HUES48 (cell line): ENCODE measurements at regions not wholly inside any gene's neighbourhood (a gene's known extent, or its start where the extent isn't known, plus 50 kb on each side); places are given as distances from the start of the nearest gene placed in this dataset.

Source experiments
- H3K27ac ChIP-seq: one replicate; pipeline ENCODE4 v1.7.0; 2013; ENCODE audit warnings: low read depth, low read length, inconsistent platforms
- H3K27me3 ChIP-seq: 2 replicates; pipeline ENCODE4 v1.6.1; 2013; ENCODE audit warnings: mild to moderate bottlenecking, low read length; ENCODE audit not compliant: control insufficient read depth, insufficient read depth
- H3K36me3 ChIP-seq: 2 replicates; pipeline ENCODE4 v1.6.1; 2013; ENCODE audit warnings: low read length; ENCODE audit not compliant: control insufficient read depth, insufficient read depth
- H3K4me1 ChIP-seq: 2 replicates; pipeline ENCODE4 v1.6.1; 2013; ENCODE audit warnings: mild to moderate bottlenecking, low read length; ENCODE audit not compliant: control insufficient read depth, insufficient read depth
- H3K4me3 ChIP-seq: 2 replicates; pipeline ENCODE4 v1.5.1; 2013; ENCODE audit warnings: mild to moderate bottlenecking, low read depth, low read length
- H3K9ac ChIP-seq: 2 replicates; pipeline ENCODE4 v1.6.1; 2013; ENCODE audit warnings: mild to moderate bottlenecking, low read depth, low read length, moderate library complexity
- H3K9me3 ChIP-seq: 2 replicates; pipeline ENCODE4 v1.6.1; 2013; ENCODE audit warnings: low read length; ENCODE audit not compliant: control insufficient read depth, insufficient read depth

- Histone ChIP-seq H3K4me1 (peaks cover 11% of the 10 kb centered on the region), H3K9me3 (no peaks in the 10 kb centered on the region), H3K27me3 (peaks cover 42% of the 10 kb centered on the region), H3K36me3 (no peaks in the 10 kb centered on the region), H3K27ac (no peak overlapping the region), H3K9ac (no peak overlapping the region), H3K4me3 (no peak overlapping the region)
Measured at GRCh38 chr14:37899365-37899764, 303.9 kb downstream of the TTC6 start.

DNA sequence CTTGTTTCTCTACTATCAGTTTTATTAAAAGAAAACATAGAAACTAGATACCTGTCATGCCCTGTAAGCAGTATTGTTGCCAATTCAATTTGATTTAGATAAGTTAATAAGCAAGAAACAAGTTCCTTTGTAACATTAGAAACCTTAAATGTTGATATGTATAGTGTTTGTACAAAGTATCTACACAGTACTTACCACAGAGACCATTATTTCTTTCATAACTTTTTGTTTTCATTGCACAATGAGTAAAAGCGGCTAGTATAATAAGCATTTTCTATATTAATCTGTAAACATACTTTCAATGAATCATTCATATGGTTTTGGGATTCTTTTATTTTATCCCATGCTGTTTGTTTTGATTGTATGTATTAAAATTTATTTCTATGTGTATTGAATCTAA is 305.1 kb downstream of the TTC6 start:
- Histone ChIP-seq H3K9ac (no peak overlapping the region), H3K4me3 (no peak overlapping the region), H3K36me3 (no peaks in the 10 kb centered on the region), H3K4me1 (no peaks in the 10 kb centered on the region), H3K9me3 (no peaks in the 10 kb centered on the region), H3K27me3 (peaks cover 42% of the 10 kb centered on the region), H3K27ac (no peak overlapping the region)

DNA sequence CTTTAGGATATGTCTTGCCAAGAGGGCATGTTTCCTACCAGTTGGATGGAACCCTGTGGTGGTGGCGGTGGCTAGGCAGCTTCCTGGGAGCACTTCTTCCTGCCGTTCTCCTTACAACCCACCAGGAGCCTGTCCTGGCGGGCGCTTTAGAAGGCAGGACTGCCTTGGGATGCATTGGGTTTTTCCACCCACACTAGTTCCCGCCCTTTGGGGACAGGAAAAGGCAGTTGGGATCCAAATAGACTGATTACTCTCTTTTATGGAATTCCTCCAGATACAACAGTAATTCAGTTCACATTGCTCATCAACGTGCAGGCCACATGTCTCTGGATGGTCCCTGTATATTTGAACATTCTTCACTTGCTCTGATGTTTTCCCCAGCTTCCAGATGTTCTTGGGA is 305.7 kb upstream of the SSTR1 start:
- Histone ChIP-seq H3K4me1 (no peaks in the 10 kb centered on the region), H3K9me3 (no peaks in the 10 kb centered on the region), H3K36me3 (no peaks in the 10 kb centered on the region), H3K9ac (no peak overlapping the region), H3K27me3 (peaks cover 35% of the 10 kb centered on the region), H3K4me3 (no peak overlapping the region), H3K27ac (no peak overlapping the region)

- Histone ChIP-seq H3K4me1 (no peaks in the 10 kb centered on the region), H3K4me3 (no peak overlapping the region), H3K36me3 (no peaks in the 10 kb centered on the region), H3K9me3 (no peaks in the 10 kb centered on the region), H3K27me3 (peaks cover 38% of the 10 kb centered on the region), H3K9ac (no peak overlapping the region), H3K27ac (no peak overlapping the region)
Measured at GRCh38 chr14:37903343-37904191, 304.1 kb upstream of the SSTR1 start.

- no peaks in the 10 kb centered on the region for H3K9me3 ChIP-seq
- H3K4me1 ChIP-seq, result no peaks in the 10 kb centered on the region
- H3K27ac ChIP-seq, result no peak overlapping the region
- no peaks in the 10 kb centered on the region for H3K36me3 ChIP-seq
- no peak overlapping the region for H3K4me3 ChIP-seq
- no peak overlapping the region for H3K9ac ChIP-seq
- H3K27me3 ChIP-seq, result peaks cover 7% of the 10 kb centered on the region; the same call in 1 of the 2 replicates
Measured at GRCh38 chr14:37924622-37925021, 283.1 kb upstream of the SSTR1 start.

GRCh38 chr14:37932008-37932407 is 275.7 kb upstream of the SSTR1 start:
- H3K9me3 ChIP-seq, result no peaks in the 10 kb centered on the region
- H3K4me1 ChIP-seq, result peaks cover 8% of the 10 kb centered on the region; the same call in 1 of the 2 replicates
- H3K27ac ChIP-seq, result no peak overlapping the region
- no peak overlapping the region for H3K9ac ChIP-seq
- no peak overlapping the region for H3K4me3 ChIP-seq
- H3K27me3 ChIP-seq, result peaks cover 10% of the 10 kb centered on the region; the same call in 1 of the 2 replicates
- no peaks in the 10 kb centered on the region for H3K36me3 ChIP-seq

DNA sequence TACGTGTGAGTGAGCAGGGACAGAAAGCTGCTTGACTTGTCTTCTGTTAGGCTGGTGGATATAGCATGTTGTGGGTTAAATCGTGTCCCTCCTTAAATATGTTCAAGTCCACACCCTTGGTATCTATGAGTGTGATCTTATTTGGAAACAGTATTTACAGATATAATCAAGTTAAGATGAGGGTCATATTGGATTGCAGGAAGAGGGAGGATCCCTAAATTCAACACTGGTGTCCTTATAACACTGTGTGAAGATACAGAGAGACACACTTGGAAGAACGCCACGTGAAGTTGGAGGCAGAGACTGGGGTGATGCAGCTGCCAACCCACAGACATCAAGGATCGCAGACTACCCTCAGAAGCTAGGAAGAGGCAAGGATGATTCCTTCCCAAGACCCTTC is 275.2 kb upstream of the SSTR1 start:
- no peak overlapping the region for H3K9ac ChIP-seq
- H3K27me3 ChIP-seq, result peaks cover 10% of the 10 kb centered on the region; the same call in 1 of the 2 replicates
- H3K4me1 ChIP-seq, result peaks cover 8% of the 10 kb centered on the region; the same call in 1 of the 2 replicates
- H3K27ac ChIP-seq, result no peak overlapping the region
- H3K9me3 ChIP-seq, result no peaks in the 10 kb centered on the region
- H3K4me3 ChIP-seq, result no peak overlapping the region
- H3K36me3 ChIP-seq, result no peaks in the 10 kb centered on the region

DNA sequence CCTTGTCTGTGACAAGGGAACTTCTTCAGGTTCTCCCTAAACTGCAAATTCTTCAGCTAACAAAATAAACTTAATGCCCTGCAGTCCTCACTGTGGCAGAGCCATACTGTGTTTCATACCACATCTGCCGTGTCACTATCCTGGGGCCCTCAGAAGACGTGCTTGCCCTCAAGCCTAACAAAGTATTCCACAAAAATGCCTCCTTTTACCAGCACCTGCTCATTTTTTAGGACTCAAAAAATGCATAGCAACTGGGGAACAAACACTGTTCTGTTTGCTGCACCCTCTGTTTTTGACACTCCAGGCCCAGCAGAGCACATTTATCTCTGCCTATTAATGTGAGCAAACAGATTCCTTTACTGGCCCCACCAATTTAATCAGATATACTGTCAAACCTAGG is 270.7 kb upstream of the SSTR1 start:
- Histone ChIP-seq H3K27me3 (no peaks in the 10 kb centered on the region), H3K4me3 (no peak overlapping the region), H3K27ac (no peak overlapping the region), H3K9me3 (no peaks in the 10 kb centered on the region), H3K4me1 (peaks cover under 1% of the 10 kb centered on the region; the same call in 1 of the 2 replicates), H3K9ac (no peak overlapping the region), H3K36me3 (no peaks in the 10 kb centered on the region)

DNA sequence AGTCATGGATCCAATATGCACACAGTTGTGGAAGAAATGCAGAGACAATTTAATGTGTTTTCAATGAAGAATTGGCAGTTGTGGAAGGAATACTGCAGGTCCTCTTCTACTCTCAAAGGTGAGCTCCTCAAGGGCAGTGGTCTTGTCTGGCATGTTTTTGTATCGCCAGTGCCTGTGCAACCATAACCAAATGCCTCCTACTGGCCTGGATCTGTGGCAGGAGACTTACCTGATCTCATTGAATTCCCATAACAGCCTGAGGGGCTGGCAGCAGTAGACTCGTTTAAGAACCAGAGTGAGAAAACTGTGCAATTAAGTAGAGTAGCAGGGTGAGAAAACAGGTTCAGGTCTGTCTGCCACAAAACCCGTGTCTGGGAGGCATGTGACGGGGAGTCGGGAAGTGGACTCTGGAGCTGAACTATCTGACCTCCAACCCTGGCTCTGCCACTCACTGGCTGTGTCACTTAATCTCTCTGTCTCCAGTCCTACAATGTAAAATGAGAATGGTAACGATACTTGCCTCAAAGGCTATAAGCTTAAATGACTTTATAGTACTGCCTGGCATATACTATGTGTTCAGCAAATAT is 268.2 kb upstream of the SSTR1 start:
- Histone ChIP-seq H3K36me3 (no peaks in the 10 kb centered on the region), H3K27ac (no peak overlapping the region), H3K9me3 (peaks cover 4% of the 10 kb centered on the region; the same call in 1 of the 2 replicates), H3K4me1 (no peaks in the 10 kb centered on the region), H3K9ac (no peak overlapping the region), H3K27me3 (no peaks in the 10 kb centered on the region), H3K4me3 (no peak overlapping the region)

DNA sequence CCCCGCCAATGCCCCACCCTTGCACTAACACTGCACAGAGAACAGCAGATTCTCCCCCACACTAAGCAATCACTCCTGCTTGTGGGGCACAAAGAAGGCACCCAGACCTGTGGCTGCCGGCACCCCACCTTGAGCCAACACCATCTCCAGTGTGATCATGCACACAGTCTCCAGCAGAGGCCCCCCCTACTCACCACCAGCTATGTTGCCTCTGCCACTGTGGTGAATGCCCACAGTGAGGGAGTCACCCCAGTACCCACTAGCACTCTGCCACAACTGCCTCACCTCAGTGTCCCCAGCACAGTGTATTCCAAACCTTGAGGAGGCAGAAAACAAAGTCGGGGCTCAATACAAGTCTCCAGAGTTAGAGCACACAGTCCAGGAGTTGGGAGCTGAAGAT is 261.7 kb upstream of the SSTR1 start:
- no peaks in the 10 kb centered on the region for H3K4me1 ChIP-seq
- no peak overlapping the region for H3K27ac ChIP-seq
- no peak overlapping the region for H3K4me3 ChIP-seq
- no peaks in the 10 kb centered on the region for H3K36me3 ChIP-seq
- H3K27me3 ChIP-seq, result no peaks in the 10 kb centered on the region
- H3K9me3 ChIP-seq, result peaks cover 25% of the 10 kb centered on the region
- no peak overlapping the region for H3K9ac ChIP-seq

GRCh38 chr14:37946819-37947218 is 260.9 kb upstream of the SSTR1 start:
- Histone ChIP-seq H3K27me3 (no peaks in the 10 kb centered on the region), H3K36me3 (no peaks in the 10 kb centered on the region), H3K27ac (no peak overlapping the region), H3K9me3 (peaks cover 25% of the 10 kb centered on the region), H3K9ac (no peak overlapping the region), H3K4me1 (no peaks in the 10 kb centered on the region), H3K4me3 (no peak overlapping the region)
